ENCODE measurements at regions not wholly inside any gene's neighbourhood (a gene's known extent, or its start where the extent isn't known, plus 50 kb on each side); places are given as distances from the start of the nearest gene placed in this dataset.

DNA sequence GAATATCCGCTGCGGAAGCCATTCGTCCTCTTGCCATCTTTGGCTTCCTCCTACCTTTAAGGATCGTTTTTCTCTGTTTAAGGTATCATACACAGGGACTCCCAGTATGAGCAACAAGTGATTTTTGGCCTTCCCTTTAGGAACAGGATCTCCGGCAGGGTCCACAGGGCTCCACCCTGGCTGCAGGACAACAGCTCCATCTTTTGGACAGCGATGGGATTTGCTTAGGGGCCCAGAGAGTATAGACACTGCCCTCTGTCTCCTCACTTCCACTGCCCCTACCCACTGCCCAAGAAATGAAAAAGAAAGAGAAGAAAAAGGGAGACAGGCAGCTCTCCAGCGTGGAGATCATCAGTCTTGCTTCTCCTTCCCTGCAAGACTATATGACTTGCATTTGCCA lies 224.5 kb downstream of the UXS1 start:
- no peak for TF ChIP-seq FOXJ3 (CRISPR knock-in tag; IDR thresholded peaks at IDR 0.05; ENCODE audit: borderline replicate concordance)
- TF ChIP-seq, protein P1, sequence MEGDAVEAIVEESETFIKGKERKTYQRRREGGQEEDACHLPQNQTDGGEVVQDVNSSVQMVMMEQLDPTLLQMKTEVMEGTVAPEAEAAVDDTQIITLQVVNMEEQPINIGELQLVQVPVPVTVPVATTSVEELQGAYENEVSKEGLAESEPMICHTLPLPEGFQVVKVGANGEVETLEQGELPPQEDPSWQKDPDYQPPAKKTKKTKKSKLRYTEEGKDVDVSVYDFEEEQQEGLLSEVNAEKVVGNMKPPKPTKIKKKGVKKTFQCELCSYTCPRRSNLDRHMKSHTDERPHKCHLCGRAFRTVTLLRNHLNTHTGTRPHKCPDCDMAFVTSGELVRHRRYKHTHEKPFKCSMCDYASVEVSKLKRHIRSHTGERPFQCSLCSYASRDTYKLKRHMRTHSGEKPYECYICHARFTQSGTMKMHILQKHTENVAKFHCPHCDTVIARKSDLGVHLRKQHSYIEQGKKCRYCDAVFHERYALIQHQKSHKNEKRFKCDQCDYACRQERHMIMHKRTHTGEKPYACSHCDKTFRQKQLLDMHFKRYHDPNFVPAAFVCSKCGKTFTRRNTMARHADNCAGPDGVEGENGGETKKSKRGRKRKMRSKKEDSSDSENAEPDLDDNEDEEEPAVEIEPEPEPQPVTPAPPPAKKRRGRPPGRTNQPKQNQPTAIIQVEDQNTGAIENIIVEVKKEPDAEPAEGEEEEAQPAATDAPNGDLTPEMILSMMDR (IDR thresholded peaks at IDR 0.05) = peak; percentile 65
- no peak for TF ChIP-seq ATF1 (CRISPR knock-in tag; IDR thresholded peaks at IDR 0.05)
- no peak for TF ChIP-seq ZNF671 (CRISPR knock-in tag; IDR thresholded peaks at IDR 0.05)
- TF ChIP-seq, protein P2, sequence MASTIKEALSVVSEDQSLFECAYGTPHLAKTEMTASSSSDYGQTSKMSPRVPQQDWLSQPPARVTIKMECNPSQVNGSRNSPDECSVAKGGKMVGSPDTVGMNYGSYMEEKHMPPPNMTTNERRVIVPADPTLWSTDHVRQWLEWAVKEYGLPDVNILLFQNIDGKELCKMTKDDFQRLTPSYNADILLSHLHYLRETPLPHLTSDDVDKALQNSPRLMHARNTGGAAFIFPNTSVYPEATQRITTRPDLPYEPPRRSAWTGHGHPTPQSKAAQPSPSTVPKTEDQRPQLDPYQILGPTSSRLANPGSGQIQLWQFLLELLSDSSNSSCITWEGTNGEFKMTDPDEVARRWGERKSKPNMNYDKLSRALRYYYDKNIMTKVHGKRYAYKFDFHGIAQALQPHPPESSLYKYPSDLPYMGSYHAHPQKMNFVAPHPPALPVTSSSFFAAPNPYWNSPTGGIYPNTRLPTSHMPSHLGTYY (CRISPR knock-in tag; IDR thresholded peaks at IDR 0.05) = no peak
